GM12878 (cell line): ENCODE measurements at regions not wholly inside any gene's neighbourhood (a gene's known extent, or its start where the extent isn't known, plus 50 kb on each side); places are given as distances from the start of the nearest gene placed in this dataset.

Experiments
- BHLHE40 ChIP-seq, 2 experiments: fragments of 450-650 bp in 1 of 2; IDR thresholded peaks; 2 replicates each; pipeline ENCODE4 v1.6.1; 2011 to 2017; ENCODE audit warnings: low read depth in 2 of 2, borderline replicate concordance in 1 of 2, improper control_type of control experiment in 1 of 2, low read length in 1 of 2, mild to moderate bottlenecking in 1 of 2
- MEF2B ChIP-seq: fragments of 450-650 bp; IDR thresholded peaks from 2 replicates; pipeline ENCODE4 v1.6.1; 2018; ENCODE audit warnings: mild to moderate bottlenecking, moderate library complexity; ENCODE audit not compliant: partially characterized antibody, poor library complexity, severe bottlenecking
- RAD21 ChIP-seq: IDR thresholded peaks from 2 replicates; pipeline ENCODE4 v1.6.1; 2011; ENCODE audit warnings: mild to moderate bottlenecking, low read depth, low read length, moderate library complexity; ENCODE audit not compliant: insufficient read depth
- SMC3 ChIP-seq: IDR thresholded peaks from 2 replicates; pipeline ENCODE4 v1.6.1; 2011; ENCODE audit warnings: low read length, improper control_type of control experiment, borderline replicate concordance
- SP1 ChIP-seq: IDR thresholded peaks from one replicate; pipeline ENCODE4 v1.6.1; 2011; ENCODE audit warnings: low read depth, low read length
- SPI1 ChIP-seq: IDR thresholded peaks from 2 replicates; pipeline ENCODE4 v1.6.1; 2011; ENCODE audit warnings: low read depth, mild to moderate bottlenecking, low read length, moderate library complexity, borderline replicate concordance; ENCODE audit not compliant: insufficient read depth
- STAT3 ChIP-seq: IDR thresholded peaks from 2 replicates; pipeline ENCODE4 v1.6.1; 2011; ENCODE audit warnings: low read depth, low read length, improper control_type of control experiment
- TCF3 ChIP-seq: IDR thresholded peaks from 2 replicates; pipeline ENCODE4 v1.6.1; 2012; ENCODE audit warnings: low read depth, mild to moderate bottlenecking, low read length, borderline replicate concordance; ENCODE audit not compliant: insufficient read depth
- ZNF274 ChIP-seq: IDR thresholded peaks from one replicate; pipeline ENCODE4 v1.8.0; 2011; ENCODE audit not compliant: insufficient read length, insufficient read depth
- TF ChIP-seq, protein P1 (sequence below): fragments of 450-650 bp; formaldehyde crosslinking; IDR thresholded peaks from 2 replicates; pipeline ENCODE4 v1.4.0; 2020; ENCODE audit warnings: mild to moderate bottlenecking, moderate library complexity
- TF ChIP-seq, protein P2 (sequence below): fragments of 450-650 bp; IDR thresholded peaks from 2 replicates; pipeline ENCODE4 v1.6.1; 2017; ENCODE audit warnings: mild to moderate bottlenecking, moderate library complexity
- TF ChIP-seq, protein P3 (sequence below): fragments of 450-650 bp; IDR thresholded peaks from 2 replicates; pipeline ENCODE4 v1.6.1; 2017; ENCODE audit warnings: mild to moderate bottlenecking, moderate library complexity

DNA sequence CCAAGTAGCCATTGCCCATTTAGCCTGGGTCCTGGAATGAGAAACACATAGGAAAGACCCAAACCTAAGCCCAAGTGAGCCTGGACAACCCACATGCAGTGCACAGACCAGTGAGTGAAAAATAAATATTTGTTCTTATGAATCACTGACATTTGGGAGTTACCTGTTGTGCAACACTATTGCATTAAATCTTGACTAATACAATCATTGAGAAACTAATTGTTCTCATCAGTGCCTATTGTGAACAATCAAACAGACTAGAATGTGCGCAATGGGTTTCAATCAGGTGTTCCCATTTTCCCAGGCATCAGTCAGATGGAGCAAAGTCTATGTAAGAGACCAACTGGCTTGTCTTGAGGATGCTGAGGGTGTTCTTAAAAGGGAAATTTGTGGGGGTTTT lies 54.7 kb upstream of the CNOT10 start (continued):
- TF ChIP-seq, protein P1, sequence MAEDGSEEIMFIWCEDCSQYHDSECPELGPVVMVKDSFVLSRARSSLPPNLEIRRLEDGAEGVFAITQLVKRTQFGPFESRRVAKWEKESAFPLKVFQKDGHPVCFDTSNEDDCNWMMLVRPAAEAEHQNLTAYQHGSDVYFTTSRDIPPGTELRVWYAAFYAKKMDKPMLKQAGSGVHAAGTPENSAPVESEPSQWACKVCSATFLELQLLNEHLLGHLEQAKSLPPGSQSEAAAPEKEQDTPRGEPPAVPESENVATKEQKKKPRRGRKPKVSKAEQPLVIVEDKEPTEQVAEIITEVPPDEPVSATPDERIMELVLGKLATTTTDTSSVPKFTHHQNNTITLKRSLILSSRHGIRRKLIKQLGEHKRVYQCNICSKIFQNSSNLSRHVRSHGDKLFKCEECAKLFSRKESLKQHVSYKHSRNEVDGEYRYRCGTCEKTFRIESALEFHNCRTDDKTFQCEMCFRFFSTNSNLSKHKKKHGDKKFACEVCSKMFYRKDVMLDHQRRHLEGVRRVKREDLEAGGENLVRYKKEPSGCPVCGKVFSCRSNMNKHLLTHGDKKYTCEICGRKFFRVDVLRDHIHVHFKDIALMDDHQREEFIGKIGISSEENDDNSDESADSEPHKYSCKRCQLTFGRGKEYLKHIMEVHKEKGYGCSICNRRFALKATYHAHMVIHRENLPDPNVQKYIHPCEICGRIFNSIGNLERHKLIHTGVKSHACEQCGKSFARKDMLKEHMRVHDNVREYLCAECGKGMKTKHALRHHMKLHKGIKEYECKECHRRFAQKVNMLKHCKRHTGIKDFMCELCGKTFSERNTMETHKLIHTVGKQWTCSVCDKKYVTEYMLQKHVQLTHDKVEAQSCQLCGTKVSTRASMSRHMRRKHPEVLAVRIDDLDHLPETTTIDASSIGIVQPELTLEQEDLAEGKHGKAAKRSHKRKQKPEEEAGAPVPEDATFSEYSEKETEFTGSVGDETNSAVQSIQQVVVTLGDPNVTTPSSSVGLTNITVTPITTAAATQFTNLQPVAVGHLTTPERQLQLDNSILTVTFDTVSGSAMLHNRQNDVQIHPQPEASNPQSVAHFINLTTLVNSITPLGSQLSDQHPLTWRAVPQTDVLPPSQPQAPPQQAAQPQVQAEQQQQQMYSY, result no peak
- no peak for TF ChIP-seq ZNF274
- no peak for TF ChIP-seq BHLHE40 (IDR thresholded peaks at IDR 0.05; ENCODE audit: borderline replicate concordance in 1 of 2, low read depth in 2 of 2, low read length in 1 of 2)
- TF ChIP-seq, protein P2, sequence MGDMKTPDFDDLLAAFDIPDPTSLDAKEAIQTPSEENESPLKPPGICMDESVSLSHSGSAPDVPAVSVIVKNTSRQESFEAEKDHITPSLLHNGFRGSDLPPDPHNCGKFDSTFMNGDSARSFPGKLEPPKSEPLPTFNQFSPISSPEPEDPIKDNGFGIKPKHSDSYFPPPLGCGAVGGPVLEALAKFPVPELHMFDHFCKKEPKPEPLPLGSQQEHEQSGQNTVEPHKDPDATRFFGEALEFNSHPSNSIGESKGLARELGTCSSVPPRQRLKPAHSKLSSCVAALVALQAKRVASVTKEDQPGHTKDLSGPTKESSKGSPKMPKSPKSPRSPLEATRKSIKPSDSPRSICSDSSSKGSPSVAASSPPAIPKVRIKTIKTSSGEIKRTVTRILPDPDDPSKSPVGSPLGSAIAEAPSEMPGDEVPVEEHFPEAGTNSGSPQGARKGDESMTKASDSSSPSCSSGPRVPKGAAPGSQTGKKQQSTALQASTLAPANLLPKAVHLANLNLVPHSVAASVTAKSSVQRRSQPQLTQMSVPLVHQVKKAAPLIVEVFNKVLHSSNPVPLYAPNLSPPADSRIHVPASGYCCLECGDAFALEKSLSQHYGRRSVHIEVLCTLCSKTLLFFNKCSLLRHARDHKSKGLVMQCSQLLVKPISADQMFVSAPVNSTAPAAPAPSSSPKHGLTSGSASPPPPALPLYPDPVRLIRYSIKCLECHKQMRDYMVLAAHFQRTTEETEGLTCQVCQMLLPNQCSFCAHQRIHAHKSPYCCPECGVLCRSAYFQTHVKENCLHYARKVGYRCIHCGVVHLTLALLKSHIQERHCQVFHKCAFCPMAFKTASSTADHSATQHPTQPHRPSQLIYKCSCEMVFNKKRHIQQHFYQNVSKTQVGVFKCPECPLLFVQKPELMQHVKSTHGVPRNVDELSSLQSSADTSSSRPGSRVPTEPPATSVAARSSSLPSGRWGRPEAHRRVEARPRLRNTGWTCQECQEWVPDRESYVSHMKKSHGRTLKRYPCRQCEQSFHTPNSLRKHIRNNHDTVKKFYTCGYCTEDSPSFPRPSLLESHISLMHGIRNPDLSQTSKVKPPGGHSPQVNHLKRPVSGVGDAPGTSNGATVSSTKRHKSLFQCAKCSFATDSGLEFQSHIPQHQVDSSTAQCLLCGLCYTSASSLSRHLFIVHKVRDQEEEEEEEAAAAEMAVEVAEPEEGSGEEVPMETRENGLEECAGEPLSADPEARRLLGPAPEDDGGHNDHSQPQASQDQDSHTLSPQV, result no peak
- no peak for TF ChIP-seq MEF2B
- TF ChIP-seq SP1, result no peak
- TF ChIP-seq TCF3, result no peak
- TF ChIP-seq STAT3, result no peak
- TF ChIP-seq SPI1, result no peak
- no peak for TF ChIP-seq SMC3
- TF ChIP-seq, protein P3, sequence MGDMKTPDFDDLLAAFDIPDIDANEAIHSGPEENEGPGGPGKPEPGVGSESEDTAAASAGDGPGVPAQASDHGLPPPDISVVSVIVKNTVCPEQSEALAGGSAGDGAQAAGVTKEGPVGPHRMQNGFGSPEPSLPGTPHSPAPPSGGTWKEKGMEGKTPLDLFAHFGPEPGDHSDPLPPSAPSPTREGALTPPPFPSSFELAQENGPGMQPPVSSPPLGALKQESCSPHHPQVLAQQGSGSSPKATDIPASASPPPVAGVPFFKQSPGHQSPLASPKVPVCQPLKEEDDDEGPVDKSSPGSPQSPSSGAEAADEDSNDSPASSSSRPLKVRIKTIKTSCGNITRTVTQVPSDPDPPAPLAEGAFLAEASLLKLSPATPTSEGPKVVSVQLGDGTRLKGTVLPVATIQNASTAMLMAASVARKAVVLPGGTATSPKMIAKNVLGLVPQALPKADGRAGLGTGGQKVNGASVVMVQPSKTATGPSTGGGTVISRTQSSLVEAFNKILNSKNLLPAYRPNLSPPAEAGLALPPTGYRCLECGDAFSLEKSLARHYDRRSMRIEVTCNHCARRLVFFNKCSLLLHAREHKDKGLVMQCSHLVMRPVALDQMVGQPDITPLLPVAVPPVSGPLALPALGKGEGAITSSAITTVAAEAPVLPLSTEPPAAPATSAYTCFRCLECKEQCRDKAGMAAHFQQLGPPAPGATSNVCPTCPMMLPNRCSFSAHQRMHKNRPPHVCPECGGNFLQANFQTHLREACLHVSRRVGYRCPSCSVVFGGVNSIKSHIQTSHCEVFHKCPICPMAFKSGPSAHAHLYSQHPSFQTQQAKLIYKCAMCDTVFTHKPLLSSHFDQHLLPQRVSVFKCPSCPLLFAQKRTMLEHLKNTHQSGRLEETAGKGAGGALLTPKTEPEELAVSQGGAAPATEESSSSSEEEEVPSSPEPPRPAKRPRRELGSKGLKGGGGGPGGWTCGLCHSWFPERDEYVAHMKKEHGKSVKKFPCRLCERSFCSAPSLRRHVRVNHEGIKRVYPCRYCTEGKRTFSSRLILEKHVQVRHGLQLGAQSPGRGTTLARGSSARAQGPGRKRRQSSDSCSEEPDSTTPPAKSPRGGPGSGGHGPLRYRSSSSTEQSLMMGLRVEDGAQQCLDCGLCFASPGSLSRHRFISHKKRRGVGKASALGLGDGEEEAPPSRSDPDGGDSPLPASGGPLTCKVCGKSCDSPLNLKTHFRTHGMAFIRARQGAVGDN, result no peak
- no peak for TF ChIP-seq RAD21
